NCI-H146 treated with DMSO at 0.1 percent for 48 hours (cell line): ENCODE measurements at regions not wholly inside any gene's neighbourhood (a gene's known extent, or its start where the extent isn't known, plus 50 kb on each side); places are given as distances from the start of the nearest gene placed in this dataset.
"Not testable (repeated sequence)": the region's sequence is repeated elsewhere in the genome, so short reads cannot be mapped to it uniquely, and the experiment has no call there.

Source experiments
- DNase-seq: peaks from one replicate; lab custom pipeline; 2025; ENCODE audit not compliant: unreplicated experiment; lab: John Stamatoyannopoulos, UW

DNA sequence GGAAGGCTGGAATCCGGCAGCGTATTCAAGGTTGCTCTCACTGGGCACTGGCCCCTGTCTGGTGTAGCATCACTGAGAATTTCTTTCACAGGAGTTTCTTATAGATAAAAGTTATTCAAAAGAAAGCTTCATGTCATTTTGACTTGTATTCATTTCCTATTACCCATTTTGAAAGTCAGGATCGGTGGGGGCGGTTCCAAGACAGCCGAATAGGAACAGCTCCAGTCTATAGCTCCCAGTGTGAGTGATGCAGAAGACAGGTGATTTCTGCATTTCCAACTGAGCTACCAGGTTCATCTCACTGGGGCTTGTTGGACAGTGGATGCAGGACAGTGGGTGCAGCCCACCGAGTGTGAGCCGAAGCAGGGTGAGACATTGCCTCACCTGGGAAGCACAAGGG is 51.5 kb upstream of the CDC42EP3 start:
- not testable (repeated sequence) for DNase-seq

DNA sequence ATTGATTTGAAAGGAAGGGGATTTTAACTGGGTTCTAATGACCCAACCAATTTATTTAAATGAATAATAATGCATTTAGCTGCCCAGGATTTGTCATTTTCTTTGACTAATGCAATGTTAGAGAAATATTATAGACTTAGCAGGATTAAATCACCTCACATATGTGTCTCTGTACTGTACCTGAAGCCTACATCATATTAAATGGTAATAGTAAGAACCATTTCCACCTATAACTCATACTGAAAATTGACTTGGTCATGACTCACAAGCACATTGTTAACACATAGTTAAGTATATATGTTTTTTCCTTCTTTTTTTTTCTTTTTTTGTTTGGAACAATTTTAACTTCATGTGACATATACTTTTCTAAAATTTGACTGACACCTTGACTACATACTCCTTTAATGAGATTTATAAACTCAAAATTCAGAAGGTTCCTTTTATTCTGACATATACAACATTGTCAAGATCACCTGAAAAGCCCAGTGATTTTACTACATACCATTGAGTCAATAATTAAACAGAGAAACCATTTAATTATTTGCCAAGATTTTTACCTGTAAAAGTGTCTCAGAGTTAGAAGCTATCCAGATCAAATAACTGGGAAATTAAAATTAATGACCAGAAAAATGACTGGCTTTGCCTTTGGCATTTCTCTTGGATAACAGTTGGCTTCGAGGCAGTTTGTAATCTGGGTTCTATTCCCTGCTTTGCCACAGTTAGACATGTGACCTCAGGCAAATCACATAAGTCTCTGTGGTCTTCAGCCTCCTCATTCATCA is 58.8 kb upstream of the CDC42EP3 start:
- no peak for DNase-seq

DNA sequence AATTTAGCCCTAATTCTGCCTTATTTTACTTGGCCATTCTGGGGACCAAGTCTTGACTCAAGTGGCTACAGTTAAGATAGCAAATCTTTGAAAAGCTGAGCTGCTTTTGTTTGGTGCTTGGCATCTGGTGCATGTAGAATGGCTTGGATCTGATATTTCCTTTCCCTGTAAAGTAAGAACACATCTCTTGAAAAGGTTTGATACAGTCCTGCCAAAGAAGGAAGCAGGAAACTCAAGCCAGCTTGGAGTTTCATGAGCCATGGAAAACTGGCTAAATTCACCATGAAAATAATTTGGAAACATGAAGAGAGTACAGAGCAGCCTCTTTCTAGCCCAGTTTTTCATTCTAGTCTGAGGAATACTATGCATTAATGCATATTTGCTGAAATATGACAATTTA is 61.0 kb upstream of the CDC42EP3 start:
- DNase-seq: not testable (repeated sequence)

DNA sequence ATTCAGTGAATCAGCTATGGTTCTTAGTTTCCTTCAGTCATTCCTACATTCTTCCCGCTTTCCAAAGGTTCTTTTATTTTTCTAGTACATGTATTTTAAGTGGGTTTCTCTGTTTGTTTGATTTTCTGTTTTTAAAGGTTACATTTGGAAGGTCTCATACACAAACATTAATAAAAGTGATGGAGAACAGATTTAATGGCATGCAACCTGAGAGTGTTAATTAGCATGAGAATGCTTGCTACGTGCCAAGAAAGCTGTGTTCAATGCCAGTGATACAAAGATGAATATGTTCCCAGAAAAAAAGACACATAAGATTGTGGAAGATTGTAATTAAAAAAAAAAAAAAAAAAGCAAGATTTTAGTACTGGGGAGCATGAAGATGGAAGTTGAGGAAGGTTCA is 61.8 kb upstream of the CDC42EP3 start:
- no peak for DNase-seq

DNA sequence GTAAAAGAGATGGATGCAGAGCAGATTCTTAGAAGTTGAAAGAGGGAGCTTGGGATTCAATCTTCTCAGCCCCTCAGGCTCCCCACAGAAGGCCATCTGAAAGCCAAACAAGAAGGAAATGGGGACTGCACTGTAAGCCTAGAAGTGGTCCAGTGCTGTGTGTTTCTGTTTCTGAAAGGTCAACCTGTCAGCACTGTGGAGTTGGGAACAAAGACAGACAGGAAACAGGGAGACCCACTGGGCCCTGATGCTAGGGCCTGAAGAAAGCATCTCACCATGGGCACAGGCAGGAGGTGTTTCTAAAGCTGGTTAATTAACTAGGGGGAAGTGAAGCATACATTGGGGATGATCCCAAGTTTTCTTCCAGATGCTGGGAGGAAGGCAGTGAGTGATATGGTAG is 62.5 kb upstream of the CDC42EP3 start:
- not testable (repeated sequence) for DNase-seq

DNA sequence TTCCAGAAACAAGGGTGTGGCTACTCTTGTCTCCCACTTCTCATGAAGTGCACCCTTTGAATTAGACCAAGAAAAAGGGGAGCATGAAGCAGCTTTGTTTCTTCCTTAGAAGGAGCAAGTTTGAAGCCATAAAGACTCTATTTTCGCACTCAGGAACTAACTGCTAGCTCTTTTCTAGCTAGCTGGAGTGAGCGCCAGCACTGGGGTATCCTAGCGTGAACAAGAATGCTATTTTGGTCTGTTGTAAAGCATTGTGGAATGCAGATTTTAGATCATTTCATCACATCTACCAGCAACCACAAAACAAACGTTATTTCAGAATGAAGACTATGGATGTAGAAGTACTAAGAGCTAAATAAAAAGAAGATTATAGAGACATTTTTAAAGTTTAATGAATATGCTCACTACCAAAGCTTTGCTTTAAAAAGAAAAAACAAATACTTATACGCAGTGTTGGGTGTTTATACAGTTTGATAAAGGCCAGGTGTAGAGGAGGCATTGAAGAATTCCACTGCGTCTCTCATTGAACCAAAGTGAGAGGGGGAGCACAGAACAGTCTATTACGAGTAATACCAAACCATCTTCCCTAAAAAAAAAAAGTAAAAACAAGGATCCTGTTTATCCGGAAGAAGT is 63.6 kb upstream of the CDC42EP3 start:
- DNase-seq: not testable (repeated sequence)

DNA sequence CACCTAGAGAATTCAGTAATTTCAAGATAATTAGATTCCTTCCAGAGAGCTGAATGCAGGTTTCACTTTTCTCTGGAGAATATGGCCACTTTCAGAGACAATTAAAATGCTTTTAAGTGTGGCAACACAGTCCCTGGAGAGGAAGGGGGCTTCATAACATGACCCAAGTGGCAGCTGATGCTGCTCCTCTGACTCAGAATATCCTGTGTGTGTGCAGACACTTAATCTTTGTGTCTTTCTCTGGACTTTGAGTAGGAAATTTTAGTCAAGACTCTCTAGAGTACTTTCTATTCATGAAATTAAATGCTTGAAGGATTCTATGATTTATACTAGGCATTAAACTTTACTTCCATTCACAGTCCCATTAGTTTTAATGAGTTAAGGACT is 64.1 kb upstream of the CDC42EP3 start:
- not testable (repeated sequence) for DNase-seq

DNA sequence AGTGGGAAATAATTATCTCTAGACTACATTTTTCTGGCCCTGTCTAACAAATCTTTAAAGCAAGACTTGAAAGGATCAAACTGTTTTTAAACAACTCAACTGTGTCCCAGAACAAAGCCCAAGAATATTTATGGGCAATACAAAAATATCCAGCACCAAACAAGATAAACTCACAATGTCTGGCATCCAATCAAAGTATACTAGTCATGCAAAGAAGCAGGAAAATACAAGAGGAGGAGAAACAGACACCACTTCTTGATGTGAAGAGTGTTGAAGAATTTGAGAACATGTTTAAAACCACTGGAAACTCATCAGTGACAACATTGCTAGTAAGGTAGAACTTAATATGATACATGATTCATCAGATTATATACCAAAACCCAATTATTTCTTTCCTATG is 66.1 kb upstream of the CDC42EP3 start:
- DNase-seq: no peak

DNA sequence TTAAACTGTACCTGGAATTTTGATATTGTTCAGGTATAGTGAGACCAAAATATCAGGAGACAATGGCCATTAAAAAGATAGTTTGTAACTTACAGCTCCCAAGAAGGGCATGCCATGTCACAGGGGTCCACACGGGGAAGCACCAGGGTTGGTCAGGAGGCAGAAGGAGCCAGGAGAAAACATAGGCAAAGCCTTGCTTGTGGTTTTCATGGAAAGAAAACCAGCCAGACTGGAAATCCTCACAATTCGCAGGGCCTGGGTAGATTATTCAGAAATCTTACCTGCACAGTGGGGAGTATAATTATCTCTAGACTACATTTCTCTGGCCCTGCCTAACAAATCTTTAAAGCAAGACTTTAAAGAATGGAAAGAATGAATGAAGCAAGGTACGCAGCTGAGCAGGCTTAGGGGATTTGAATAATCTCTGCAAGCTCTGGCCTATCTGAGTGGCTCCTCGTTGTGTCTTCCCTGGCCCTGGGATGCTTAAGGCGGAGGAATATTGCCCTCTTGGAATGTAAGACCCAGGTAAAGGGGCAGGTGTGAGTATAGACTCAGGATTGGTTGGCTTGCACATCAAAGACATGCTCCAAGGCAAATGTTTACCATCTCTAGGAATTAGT is 66.9 kb upstream of the CDC42EP3 start:
- DNase-seq: no peak

DNA sequence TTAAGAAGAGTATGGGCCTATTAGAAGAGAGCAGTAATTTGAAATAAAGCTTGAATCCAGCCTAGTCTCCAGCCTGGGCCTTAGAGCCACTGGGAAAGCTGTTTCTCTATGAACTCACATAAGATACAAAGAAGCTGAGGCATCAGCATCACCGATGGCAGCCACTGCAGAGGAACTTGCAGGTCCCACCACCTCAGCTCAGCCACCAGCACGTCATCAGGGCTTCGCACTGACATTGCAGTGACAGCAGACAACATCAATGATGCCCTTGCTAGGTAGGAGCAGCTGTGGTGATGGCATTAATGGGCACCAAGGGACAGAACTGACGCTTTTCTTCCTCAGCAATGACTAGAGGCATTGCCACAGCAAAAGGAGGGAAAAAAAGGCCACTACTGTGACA is 67.7 kb upstream of the CDC42EP3 start:
- DNase-seq: no peak

DNA sequence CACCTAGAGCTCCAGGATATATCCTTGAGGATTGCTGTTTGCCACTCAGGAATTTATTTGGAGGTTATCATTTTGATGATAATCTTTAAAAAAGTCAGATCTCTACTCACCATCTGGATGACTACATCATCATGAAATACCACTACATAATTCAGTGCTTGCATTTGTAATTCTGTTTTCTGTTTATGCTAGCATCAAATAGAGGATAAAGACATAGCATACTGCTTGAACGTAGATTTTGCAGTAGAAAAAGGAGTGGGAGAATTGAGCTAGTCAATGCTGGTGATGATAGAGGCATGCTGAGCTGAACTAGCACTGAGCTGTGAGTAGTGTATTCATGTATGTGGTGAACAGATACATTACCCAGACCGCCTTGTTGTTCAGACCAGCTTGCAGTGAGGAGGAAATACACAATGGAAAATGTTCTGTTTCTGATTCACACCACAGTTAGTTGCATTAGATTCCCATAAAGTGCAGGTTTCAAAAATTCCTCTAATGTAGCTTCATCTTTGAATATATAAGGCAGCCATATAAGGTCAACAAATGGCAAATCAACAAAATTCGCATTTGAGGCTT is 68.8 kb upstream of the CDC42EP3 start:
- no peak for DNase-seq

DNA sequence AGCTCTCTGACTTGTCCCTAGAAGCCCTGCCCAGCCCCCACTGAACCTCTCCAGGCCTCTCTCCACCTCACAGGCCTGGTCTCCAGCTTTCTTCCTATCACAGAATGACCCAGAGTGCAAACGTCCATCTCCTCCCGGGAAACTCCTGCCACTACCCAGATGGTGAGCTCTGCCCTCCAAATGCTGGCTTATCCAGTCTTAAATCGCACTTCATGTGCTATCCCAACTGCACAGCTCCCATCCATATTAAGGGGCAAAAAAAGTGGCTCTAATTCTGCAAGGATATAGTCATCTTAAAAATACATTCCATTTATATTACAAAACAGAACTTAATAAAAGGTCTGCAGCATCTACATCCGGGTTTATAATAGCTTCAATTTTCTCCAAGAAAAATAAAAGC is 70.8 kb upstream of the CDC42EP3 start:
- DNase-seq: no peak

DNA sequence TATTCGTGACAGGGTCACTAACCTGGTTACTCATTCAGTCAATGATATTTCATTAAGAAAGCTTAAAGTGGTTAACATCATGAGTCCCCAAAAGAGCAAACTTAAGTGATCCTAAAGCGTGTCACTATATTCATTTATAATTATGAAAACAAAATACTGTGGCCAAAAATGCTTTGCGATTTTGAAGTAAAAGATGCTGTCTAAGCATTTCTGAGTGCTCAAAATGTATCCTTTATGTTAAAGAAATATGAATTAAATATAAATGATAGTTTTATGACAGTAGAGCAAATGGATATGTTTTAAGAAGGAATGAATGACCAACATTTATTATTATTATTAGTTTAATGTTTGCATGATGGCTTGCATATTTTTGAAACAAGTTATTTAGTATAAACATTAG is 72.6 kb upstream of the CDC42EP3 start:
- DNase-seq: no peak

DNA sequence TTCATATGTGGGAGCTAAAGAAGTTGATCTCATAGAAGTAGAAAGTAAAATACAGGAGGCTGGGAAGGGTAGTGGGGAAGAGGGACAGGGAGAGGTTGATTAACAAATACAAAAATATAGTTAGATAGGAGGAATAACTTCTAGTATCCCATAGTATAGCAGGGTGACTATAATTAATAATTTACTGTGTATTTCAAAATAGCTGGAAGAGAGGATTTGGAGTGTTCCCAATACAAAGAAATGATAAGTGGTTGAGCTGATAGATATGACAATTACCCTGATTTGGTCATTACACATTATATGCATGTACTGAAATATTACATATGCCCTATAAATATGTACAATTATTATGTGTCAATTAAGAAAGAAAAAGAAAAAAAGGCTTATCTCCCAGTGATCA is 73.5 kb upstream of the CDC42EP3 start:
- not testable (repeated sequence) for DNase-seq

DNA sequence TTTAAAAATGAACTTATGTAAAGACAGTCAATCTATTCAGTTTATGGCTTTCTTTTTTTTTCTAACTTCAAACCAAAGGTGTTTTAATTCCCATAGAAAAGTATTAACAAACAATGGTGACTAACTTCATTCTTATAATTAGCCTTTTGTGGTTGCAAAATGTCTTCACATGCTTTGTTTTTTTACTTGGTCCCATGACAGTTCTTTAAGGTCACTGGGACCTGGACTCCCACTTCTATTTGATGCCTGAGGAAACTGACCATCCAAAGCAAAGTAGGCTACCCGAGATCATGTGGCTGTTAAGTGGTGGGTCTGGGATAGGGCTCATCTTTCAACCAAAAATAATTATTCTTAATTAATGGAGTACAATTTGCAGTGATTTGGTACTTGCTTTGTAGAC is 74.6 kb upstream of the CDC42EP3 start:
- not testable (repeated sequence) for DNase-seq

DNA sequence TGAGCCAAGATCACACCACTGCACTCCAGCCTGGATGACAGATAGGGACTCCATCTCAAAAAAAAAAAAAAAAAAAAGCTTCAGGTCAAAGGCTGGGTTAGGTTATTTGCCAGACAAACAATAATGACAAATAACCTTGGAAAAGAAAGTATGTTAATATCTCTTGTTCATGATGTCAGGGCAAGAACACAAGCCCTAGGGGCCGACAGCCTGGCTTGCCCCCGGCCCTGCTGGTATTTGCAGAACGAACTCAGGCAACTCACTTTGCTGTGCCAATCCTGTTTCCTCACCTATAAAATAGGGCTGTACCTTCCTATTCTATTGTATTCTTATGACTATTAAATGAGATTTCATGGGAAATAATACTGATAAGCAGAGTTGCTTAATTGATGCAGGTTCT is 75.4 kb upstream of the CDC42EP3 start:
- no peak for DNase-seq

DNA sequence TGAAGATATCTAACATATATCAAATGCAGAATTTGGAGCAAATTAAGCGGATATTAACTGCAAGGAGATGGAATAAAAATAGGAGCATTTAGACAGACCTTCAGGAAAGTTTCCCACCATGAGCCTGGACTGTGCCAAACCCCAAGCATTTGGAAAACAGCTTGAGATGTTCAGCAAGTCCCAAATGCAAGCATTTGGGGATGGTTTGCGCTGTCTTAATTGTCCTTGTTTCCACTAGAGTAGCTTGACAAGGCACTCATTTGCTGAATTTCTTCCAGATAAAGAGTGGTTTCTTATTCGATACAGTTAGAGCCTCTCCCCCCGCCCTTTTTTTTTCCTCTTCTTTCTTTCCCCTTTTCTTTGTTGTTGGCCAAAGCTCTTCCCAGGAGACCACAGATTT is 77.1 kb upstream of the CDC42EP3 start:
- DNase-seq: no peak

DNA sequence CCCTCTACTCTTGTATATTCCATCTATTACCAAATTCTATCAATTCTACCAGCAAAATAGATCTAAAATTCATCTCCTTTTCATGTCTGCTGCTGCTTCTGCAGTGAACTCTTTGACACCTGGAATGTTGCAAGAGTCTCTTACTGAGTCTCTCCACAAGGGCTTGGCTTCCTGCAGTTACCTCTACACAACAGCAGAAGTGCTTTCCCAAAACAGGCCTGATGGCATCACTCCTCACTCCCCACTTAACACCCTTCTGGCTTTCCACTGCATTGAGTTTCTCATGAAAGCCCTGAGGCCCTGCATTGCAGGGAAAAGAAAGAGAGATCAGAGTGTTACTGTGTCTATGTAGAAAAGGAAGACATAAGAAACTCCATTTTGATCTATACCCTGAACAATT is 78.8 kb upstream of the CDC42EP3 start:
- not testable (repeated sequence) for DNase-seq

DNA sequence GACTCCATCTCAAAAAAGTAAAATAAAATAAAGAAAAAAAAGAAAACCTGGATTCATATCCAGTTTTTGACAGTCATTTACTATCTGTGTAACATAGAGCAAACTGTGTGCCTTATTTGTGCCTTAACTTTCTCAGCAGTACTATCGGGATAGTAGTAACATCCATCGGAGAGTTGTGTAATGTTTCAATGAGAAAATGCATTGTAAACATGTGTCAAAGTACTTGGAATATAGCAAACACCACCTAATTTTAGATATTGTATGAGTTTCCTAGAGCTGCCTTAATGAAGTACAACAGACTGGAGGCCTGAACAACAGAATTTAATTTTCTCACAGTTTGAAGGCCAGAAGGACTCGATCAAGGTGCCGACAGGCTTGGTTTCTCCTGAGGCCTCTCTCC is 81.3 kb upstream of the CDC42EP3 start:
- DNase-seq: no peak

DNA sequence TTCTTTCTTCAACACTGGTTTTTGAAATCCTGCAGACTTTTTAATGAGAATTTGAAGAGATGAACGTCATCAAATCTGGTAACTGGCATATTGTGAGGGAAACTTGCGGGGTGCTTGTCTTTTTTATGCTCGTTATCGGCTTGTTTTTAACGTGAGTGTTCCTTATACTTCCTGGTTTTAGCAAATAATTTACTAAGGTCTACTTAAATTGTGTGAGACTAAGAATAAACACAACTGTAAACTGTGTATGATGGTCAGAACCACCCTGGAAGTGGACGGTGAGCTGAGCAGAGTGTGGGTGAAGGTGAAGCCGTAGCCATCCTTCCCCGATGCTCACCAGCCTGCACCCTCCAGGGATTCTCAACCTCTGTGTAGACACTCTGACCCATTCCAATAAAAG is 82.3 kb upstream of the CDC42EP3 start:
- no peak for DNase-seq

DNA sequence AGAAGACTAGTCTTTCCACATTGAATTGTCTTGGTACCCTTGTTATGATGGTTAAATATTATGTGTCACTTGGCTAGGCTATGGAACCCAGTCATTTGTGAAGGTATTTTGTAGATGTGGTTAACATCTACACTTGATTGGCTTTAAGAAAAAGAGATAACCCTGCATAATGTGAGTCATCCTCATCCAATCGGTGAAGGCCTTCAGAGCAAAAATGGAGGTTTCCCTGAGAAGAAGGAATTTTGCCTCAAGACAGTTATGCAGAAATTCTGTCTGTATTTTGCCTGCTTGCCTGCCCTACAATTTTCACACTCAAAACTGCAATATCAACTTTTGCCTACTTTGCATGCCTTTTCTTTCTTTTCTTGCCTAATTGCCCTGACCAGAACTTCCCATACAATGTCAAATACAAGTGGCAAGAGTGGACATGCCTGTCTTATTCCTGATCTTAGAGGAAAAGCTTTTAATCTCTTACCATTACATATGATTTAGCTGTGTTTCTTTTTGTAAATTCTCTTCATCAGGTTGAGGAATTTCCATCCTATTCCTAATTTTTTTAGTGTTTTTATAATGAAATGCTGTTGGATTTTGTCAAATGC is 84.6 kb upstream of the CDC42EP3 start:
- not testable (repeated sequence) for DNase-seq

DNA sequence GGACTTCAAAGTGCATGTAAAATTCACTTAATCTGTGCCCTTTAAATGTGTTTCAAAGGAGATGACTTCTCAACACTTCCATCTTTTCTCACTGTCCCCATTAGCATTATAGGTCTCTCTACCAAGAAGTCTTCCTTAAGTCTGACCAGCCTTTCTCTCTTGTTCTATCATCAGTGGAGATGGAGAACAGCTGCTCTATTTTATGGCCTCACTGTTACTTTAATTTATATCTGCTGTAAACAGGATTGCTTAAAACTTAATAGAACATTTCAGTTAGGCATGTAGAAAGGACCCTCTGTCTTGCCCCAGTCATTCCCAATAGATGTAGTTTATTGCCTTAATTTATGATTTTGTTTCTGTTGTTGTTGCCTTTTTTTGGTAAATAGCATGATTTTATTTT is 86.0 kb upstream of the CDC42EP3 start:
- DNase-seq: not testable (repeated sequence)
